Mesothelial cell of epicardium (in vitro differentiated cells): ENCODE measurements at regions not wholly inside any gene's neighbourhood (a gene's known extent, or its start where the extent isn't known, plus 50 kb on each side); places are given as distances from the start of the nearest gene placed in this dataset.

Source experiments
- DNase-seq, 2 experiments: peaks; one replicate each; pipeline ENCODE4 v3.0.0; 2021; ENCODE audit warnings: low spot score in 2 of 2; ENCODE audit not compliant: unreplicated experiment in 2 of 2
- H3K27ac Mint-ChIP-seq: 2 replicates; pipeline ENCODE4 v1.8.0; 2021; ENCODE audit warnings: mixed read lengths
- H3K27me3 Mint-ChIP-seq: 2 replicates; pipeline ENCODE4 v1.8.0; 2021; ENCODE audit warnings: low read depth, mixed read lengths
- H3K36me3 Mint-ChIP-seq: 2 replicates; pipeline ENCODE4 v1.8.0; 2021; ENCODE audit warnings: mixed read lengths
- H3K4me1 Mint-ChIP-seq: 2 replicates; pipeline ENCODE4 v1.8.0; 2021; ENCODE audit warnings: mixed read lengths
- H3K4me3 Mint-ChIP-seq: 2 replicates; pipeline ENCODE4 v1.8.0; 2021; ENCODE audit warnings: mild to moderate bottlenecking, moderate library complexity, mixed read lengths
- H3K9me3 Mint-ChIP-seq: 2 replicates; pipeline ENCODE4 v1.8.0; 2021; ENCODE audit warnings: mixed read lengths
- TF ChIP-seq, protein P1 (sequence below): fragments of 200-600 bp; sonication (generic); IDR thresholded peaks from one replicate; pipeline ENCODE4 v1.5.0; 2021; ENCODE audit warnings: antibody characterized with exemption; ENCODE audit not compliant: unreplicated experiment

DNA sequence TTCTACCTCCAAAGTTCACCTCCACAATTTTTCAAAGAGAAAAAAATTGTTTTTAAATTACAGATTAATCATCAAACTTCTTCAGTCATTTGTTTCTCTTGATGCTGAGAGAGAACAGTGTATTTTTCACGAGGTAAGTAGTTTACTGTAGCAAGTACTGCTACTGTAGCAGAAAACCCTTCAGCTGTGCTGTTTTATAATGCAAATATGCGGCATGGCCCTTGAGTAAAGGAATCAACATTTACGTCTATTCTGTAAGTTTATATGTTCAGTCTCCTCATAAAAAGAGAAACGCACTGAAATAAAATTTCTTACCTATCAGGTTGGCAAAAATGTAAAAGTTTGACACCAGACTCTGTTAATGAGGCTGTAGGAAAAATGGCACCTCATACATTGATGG is 399.0 kb downstream of the NKX6-1 start:
- Mint-ChIP-seq H3K9me3 (peaks cover 10% of the 10 kb centered on the region), H3K27ac (peak overlapping the region; percentile 14), H3K36me3 (no peaks in the 10 kb centered on the region), H3K4me1 (peaks cover 11% of the 10 kb centered on the region), H3K4me3 (no peak overlapping the region), H3K27me3 (no peaks in the 10 kb centered on the region)
- TF ChIP-seq, protein P1, sequence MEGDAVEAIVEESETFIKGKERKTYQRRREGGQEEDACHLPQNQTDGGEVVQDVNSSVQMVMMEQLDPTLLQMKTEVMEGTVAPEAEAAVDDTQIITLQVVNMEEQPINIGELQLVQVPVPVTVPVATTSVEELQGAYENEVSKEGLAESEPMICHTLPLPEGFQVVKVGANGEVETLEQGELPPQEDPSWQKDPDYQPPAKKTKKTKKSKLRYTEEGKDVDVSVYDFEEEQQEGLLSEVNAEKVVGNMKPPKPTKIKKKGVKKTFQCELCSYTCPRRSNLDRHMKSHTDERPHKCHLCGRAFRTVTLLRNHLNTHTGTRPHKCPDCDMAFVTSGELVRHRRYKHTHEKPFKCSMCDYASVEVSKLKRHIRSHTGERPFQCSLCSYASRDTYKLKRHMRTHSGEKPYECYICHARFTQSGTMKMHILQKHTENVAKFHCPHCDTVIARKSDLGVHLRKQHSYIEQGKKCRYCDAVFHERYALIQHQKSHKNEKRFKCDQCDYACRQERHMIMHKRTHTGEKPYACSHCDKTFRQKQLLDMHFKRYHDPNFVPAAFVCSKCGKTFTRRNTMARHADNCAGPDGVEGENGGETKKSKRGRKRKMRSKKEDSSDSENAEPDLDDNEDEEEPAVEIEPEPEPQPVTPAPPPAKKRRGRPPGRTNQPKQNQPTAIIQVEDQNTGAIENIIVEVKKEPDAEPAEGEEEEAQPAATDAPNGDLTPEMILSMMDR, result no peak
- DNase-seq, result no peak

DNA sequence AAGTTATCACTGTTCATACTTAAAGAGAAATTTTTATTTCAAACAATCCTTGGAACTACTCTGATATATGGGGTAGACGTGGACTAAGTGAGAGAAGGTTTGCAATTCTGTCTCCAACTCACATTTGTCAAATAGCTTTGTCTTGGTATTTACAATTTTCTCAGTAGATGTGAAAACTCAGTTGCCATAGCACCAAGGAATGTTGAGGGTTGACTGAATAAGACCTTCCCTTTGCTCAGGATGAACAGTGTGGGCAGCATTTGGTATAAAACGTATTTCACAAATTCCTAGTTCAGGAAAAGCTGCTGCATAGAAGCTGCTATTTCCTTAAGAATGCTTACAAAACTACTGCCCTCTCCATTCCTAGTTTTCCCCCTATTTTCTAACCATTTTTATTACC is 399.5 kb downstream of the NKX6-1 start:
- peaks cover 11% of the 10 kb centered on the region for H3K4me1 Mint-ChIP-seq
- TF ChIP-seq, protein P1, result no peak
- H3K27me3 Mint-ChIP-seq, result no peaks in the 10 kb centered on the region
- no peaks in the 10 kb centered on the region for H3K36me3 Mint-ChIP-seq
- H3K27ac Mint-ChIP-seq, result peak overlapping the region; percentile 50
- no peak overlapping the region for H3K4me3 Mint-ChIP-seq
- DNase-seq, result no peak
- peaks cover 10% of the 10 kb centered on the region for H3K9me3 Mint-ChIP-seq

DNA sequence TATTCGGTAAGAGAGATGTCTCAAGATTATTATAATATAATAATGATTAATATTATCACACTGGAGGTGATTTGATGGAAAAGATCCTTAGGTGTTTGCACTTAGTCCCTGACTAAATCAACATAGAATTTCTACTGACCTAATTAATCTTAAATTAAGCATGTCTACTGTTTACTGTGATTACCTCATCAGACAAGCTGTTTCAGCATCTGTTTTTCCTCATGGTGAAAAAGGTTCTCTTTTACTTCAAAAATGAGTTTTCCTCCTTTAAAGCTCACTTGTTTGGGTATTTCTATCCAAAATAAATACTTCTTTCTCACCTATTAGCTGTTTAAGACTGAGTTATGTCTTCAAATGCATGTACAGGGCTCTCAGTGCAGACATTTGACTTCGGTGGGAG is 407.8 kb downstream of the NKX6-1 start:
- peaks cover 45% of the 10 kb centered on the region for H3K4me1 Mint-ChIP-seq
- no peaks in the 10 kb centered on the region for H3K36me3 Mint-ChIP-seq
- H3K27me3 Mint-ChIP-seq, result no peaks in the 10 kb centered on the region
- H3K9me3 Mint-ChIP-seq, result peaks cover 5% of the 10 kb centered on the region
- H3K27ac Mint-ChIP-seq, result no peak overlapping the region
- no peak overlapping the region for H3K4me3 Mint-ChIP-seq
- TF ChIP-seq, protein P1, result no peak
- DNase-seq, result no peak

DNA sequence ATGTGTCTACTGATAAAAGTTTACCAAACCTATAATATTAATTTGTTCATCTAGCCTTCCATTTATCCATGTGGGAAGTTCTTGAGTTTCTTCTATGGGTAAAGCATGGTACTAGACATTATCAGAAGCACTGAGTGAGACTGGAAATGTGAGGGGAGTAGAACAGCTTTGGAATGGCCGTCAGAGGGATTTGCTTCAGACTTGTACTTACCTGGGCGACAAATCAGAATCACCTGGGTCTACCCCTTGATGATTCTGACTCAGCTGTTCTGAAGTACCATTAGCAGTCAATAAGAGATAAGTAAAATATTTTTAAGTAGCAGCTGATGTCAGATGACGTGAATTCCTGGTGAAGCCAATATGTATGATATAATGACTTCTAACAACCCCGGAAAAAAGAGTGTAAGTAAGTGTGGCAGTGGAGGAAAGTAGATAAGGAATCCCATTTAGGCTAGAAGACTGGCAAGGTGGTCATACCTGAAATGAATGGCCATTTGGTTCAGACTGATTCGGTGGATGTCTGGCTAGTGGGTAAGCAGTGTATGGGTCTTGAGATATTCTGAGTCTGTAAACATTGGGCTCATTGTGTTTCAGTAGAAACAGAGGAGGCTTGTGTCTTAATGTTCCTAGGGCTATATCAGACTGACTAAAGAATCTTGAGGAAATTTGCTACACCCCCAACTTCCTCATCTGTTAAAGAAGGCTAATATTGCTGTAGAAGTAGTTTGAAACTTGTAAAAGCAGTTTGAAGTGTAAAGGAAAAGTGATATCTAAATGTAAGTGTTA is 409.2 kb downstream of the NKX6-1 start:
- no peak overlapping the region for H3K27ac Mint-ChIP-seq
- no peak overlapping the region for H3K4me3 Mint-ChIP-seq
- H3K9me3 Mint-ChIP-seq, result peaks cover 5% of the 10 kb centered on the region
- TF ChIP-seq, protein P1, result no peak
- DNase-seq, result no peak
- H3K4me1 Mint-ChIP-seq, result peaks cover 45% of the 10 kb centered on the region
- H3K36me3 Mint-ChIP-seq, result no peaks in the 10 kb centered on the region
- H3K27me3 Mint-ChIP-seq, result no peaks in the 10 kb centered on the region

DNA sequence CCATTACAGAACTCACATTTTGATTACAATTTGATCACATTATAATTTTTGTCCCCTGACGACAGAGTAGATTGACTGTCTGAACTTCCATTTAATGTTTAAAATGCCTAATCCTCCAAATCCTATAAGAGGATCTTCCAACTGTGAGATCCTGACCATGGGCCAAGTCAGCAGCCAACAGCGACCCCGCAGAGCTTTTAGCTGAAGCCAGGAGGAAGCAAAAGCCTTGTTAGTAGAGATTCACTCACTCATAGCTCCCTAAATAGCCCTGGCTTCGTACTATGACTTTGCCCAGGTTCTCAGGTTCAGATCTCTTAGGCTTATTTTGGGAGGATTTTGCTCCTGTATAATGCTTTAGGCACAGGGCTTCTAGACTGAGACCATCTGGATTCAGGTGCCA is 413.1 kb downstream of the NKX6-1 start:
- H3K36me3 Mint-ChIP-seq, result no peaks in the 10 kb centered on the region
- H3K9me3 Mint-ChIP-seq, result peaks cover 7% of the 10 kb centered on the region
- H3K27me3 Mint-ChIP-seq, result no peaks in the 10 kb centered on the region
- H3K4me1 Mint-ChIP-seq, result peaks cover 35% of the 10 kb centered on the region
- H3K27ac Mint-ChIP-seq, result no peak overlapping the region
- TF ChIP-seq, protein P1, result no peak
- H3K4me3 Mint-ChIP-seq, result no peak overlapping the region
- no peak for DNase-seq
